Natural killer cell (primary cell): ENCODE measurements at regions not wholly inside any gene's neighbourhood (a gene's known extent, or its start where the extent isn't known, plus 50 kb on each side); places are given as distances from the start of the nearest gene placed in this dataset.

Experiments
- ATAC-seq, 3 donors: fragments of 150-1000 bp in 2 of 3; fragments of 200-7000 bp in 1 of 3; cut with Tn5 transposase; 1 replicate in 1 of 3; 2 replicates in 2 of 3; pipeline ENCODE4 v1.10.0; 2021; ENCODE audit warnings: mild to moderate bottlenecking in 2 of 3, moderate library complexity in 2 of 3
- DNase-seq, 2 donors: peaks; one replicate each; pipeline versions ENCODE4 v3.0.0 to v3.0.0-alpha.2; 2013 to 2021; ENCODE audit warnings: mixed read lengths in 1 of 2
- H3K27ac ChIP-seq: one replicate; pipeline ENCODE4 v1.5.1; 2013; ENCODE audit warnings: mild to moderate bottlenecking, low read length
- H3K27me3 ChIP-seq: one replicate; pipeline ENCODE4 v1.6.1; 2013; ENCODE audit warnings: low read length; ENCODE audit not compliant: control insufficient read depth, insufficient read depth
- H3K36me3 ChIP-seq: one replicate; pipeline ENCODE4 v1.6.1; 2013; ENCODE audit warnings: low read length; ENCODE audit not compliant: control insufficient read depth, insufficient read depth
- H3K4me1 ChIP-seq: one replicate; pipeline ENCODE4 v1.6.1; 2013; ENCODE audit warnings: low read length; ENCODE audit not compliant: control insufficient read depth, insufficient read depth
- H3K4me3 ChIP-seq: one replicate; pipeline ENCODE4 v1.5.1; 2013; ENCODE audit warnings: low read length
- H3K9me3 ChIP-seq: one replicate; pipeline ENCODE4 v1.6.1; 2013; ENCODE audit warnings: low read length; ENCODE audit not compliant: control insufficient read depth, insufficient read depth
- H3K27ac Mint-ChIP-seq, 2 donors: one replicate each; pipeline ENCODE4 v1.8.0; 2022; ENCODE audit warnings: mild to moderate bottlenecking in 2 of 2, mixed read lengths in 2 of 2, moderate library complexity in 1 of 2
- H3K27me3 Mint-ChIP-seq, 2 donors: one replicate each; pipeline ENCODE4 v1.8.0; 2022; ENCODE audit warnings: low read depth in 2 of 2, mixed read lengths in 2 of 2
- H3K36me3 Mint-ChIP-seq: one replicate; pipeline ENCODE4 v1.8.0; 2022; ENCODE audit warnings: mixed read lengths
- H3K4me1 Mint-ChIP-seq, 2 donors: one replicate each; pipeline ENCODE4 v1.8.0; 2022; ENCODE audit warnings: mixed read lengths in 2 of 2
- H3K4me3 Mint-ChIP-seq: one replicate; pipeline ENCODE4 v1.8.0; 2022; ENCODE audit warnings: mild to moderate bottlenecking, moderate library complexity, mixed read lengths
- H3K9me3 Mint-ChIP-seq, 2 donors: one replicate each; pipeline ENCODE4 v1.8.0; 2022; ENCODE audit warnings: mixed read lengths in 2 of 2
- CTCF ChIP-seq: fragments of 200-600 bp; IDR thresholded peaks from one replicate; pipeline ENCODE4 v1.8.0; 2022; ENCODE audit warnings: antibody characterized with exemption
- WGBS: methylation state at CpG from one replicate; pipeline ENCODE4 v1.1.7; 2013; ENCODE audit warnings: missing lambda C conversion rate; ENCODE audit not compliant: insufficient coverage; 5-methylcytosine and 5-hydroxymethylcytosine counted together
- intact Hi-C: fragments of 100-400 bp; cut with micrococcal nuclease; formaldehyde crosslinking; loops from one replicate; pipeline ENCODE4 v1.14.2; 2022

GRCh38 chr18:51425889-51426288, 228.4 kb upstream of the MEX3C start:
- no peak overlapping the region for H3K27ac Mint-ChIP-seq
- no peak for DNase-seq
- Histone ChIP-seq H3K9me3 (no peaks in the 10 kb centered on the region), H3K4me3 (no peak overlapping the region), H3K4me1 (no peaks in the 10 kb centered on the region), H3K27ac (no peak overlapping the region), H3K36me3 (no peaks in the 10 kb centered on the region), H3K27me3 (peaks cover 2% of the 10 kb centered on the region)
- H3K4me3 Mint-ChIP-seq, result no peak overlapping the region
- H3K9me3 Mint-ChIP-seq, result peaks cover 0 to 2% of the 10 kb centered on the region in 2 donors
- H3K27me3 Mint-ChIP-seq, result peaks cover 11 to 29% of the 10 kb centered on the region in 2 donors
- no peaks in the 10 kb centered on the region for H3K4me1 Mint-ChIP-seq
- intact Hi-C loops, result no loop called here
- no peak for ATAC-seq
- no peaks in the 10 kb centered on the region for H3K36me3 Mint-ChIP-seq
- WGBS, result 65% methylated on average over 3 of the region's 3 CpGs
- no peak for TF ChIP-seq CTCF

- no peak overlapping the region for H3K27ac Mint-ChIP-seq
- TF ChIP-seq CTCF, result no peak
- no peak overlapping the region for H3K27ac ChIP-seq
- intact Hi-C loops, result no loop called here
- H3K4me3 ChIP-seq, result no peak overlapping the region
- H3K27me3 Mint-ChIP-seq, result peaks cover 14 to 36% of the 10 kb centered on the region in 2 donors
- H3K4me1 ChIP-seq, result no peaks in the 10 kb centered on the region
- ATAC-seq, result no peak
- H3K4me3 Mint-ChIP-seq, result no peak overlapping the region
- H3K36me3 Mint-ChIP-seq, result no peaks in the 10 kb centered on the region
- no peaks in the 10 kb centered on the region for H3K9me3 ChIP-seq
- peaks cover 2% of the 10 kb centered on the region for H3K27me3 ChIP-seq
- H3K9me3 Mint-ChIP-seq, result peaks cover 0 to 4% of the 10 kb centered on the region in 2 donors
- no peaks in the 10 kb centered on the region for H3K36me3 ChIP-seq
- H3K4me1 Mint-ChIP-seq, result no peaks in the 10 kb centered on the region
- 62% methylated on average over 2 of the region's 2 CpGs for WGBS
- DNase-seq, result no peak
Observed at GRCh38 chr18:51426996-51427395, 229.5 kb upstream of the MEX3C start.

- peaks cover 0 to 4% of the 10 kb centered on the region in 2 donors for H3K9me3 Mint-ChIP-seq
- H3K4me3 Mint-ChIP-seq, result no peak overlapping the region
- peaks cover 14 to 44% of the 10 kb centered on the region in 2 donors for H3K27me3 Mint-ChIP-seq
- no peak for ATAC-seq
- H3K36me3 Mint-ChIP-seq, result no peaks in the 10 kb centered on the region
- Histone ChIP-seq H3K36me3 (no peaks in the 10 kb centered on the region), H3K27me3 (no peaks in the 10 kb centered on the region), H3K27ac (no peak overlapping the region), H3K9me3 (no peaks in the 10 kb centered on the region), H3K4me1 (no peaks in the 10 kb centered on the region), H3K4me3 (no peak overlapping the region)
- intact Hi-C loops, result no loop called here
- no peak overlapping the region for H3K27ac Mint-ChIP-seq
- DNase-seq, result no peak
- H3K4me1 Mint-ChIP-seq, result no peaks in the 10 kb centered on the region
- no peak for TF ChIP-seq CTCF
Observed at GRCh38 chr18:51429644-51430043, 232.2 kb upstream of the MEX3C start.

GRCh38 chr18:51430538-51430937, 233.1 kb upstream of the MEX3C start:
- Histone ChIP-seq H3K4me3 (no peak overlapping the region), H3K4me1 (no peaks in the 10 kb centered on the region), H3K27ac (no peak overlapping the region), H3K27me3 (no peaks in the 10 kb centered on the region), H3K9me3 (no peaks in the 10 kb centered on the region), H3K36me3 (no peaks in the 10 kb centered on the region)
- intact Hi-C loops, result no loop called here
- Mint-ChIP-seq H3K4me1 (no peaks in the 10 kb centered on the region), H3K36me3 (no peaks in the 10 kb centered on the region), H3K27me3 (peaks cover 14 to 35% of the 10 kb centered on the region in 2 donors), H3K4me3 (no peak overlapping the region), H3K9me3 (peaks cover 0 to 4% of the 10 kb centered on the region in 2 donors), H3K27ac (no peak overlapping the region)
- WGBS, result 86% methylated on average over 1 of the region's 1 CpG
- TF ChIP-seq CTCF, result no peak
- ATAC-seq (no peak), DNase-seq (no peak)
